ENCODE measurements at regions not wholly inside any gene's neighbourhood (a gene's known extent, or its start where the extent isn't known, plus 50 kb on each side); places are given as distances from the start of the nearest gene placed in this dataset.

DNA sequence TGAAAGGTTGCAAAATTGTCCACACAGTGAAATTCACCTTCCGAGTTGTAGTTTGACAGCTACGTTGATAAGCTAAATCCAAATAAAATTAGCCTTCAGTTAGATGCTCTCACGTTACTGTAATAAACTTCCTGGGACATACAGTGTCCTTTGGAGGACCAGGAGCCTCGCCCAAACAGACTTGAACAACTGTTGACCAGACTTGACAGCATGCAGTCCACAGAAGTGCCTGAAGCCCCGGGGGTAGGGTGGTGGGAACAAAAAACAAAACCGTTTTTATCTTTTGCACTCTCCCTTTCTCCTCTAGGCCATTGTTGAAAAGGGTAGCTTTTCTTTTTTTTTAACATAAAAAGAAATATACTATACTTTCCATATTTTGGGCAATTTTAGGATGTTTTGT lies 172.8 kb upstream of the SAMSN1 start:
- H3K9me3 Mint-ChIP-seq: peaks cover 3% of the 10 kb centered on the region
- H3K4me3 Mint-ChIP-seq: no peak overlapping the region
- H3K27ac Mint-ChIP-seq: no peak overlapping the region
- no peak for ATAC-seq (replicated peaks)
- H3K27me3 Mint-ChIP-seq: no peaks in the 10 kb centered on the region
- H3K4me1 Mint-ChIP-seq: no peaks in the 10 kb centered on the region
- H3K36me3 Mint-ChIP-seq (ENCODE audit: low read depth): no peaks in the 10 kb centered on the region

DNA sequence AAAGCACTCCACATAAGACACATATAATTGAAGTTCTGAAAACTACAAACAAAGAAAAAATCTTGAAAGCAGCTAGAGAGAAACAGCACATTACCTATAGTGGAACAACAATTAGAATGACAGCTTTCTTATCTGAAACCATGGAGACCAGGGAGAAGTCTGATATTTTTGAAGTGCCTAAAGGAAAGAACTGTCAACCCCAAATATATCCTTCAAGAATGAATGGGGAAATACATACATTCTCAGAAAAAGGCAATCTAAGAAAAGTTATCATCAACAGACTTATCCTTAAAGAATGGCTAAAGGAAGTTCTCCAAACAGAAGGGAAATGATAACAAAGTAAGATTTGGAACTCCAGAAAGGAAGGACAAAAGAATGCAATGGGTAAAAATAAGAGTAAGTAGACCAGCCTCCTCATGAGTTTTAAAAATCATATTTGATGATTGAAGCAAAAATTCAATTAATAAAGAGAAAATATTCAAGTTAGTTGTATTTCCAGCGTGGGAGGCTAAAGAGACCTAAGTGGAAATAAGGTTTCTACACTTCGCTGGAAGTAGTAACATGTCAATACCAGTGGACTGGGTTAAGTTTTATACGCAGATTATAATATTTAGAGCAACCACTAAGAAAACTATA lies 170.8 kb upstream of the SAMSN1 start:
- Mint-ChIP-seq H3K9me3 (peaks cover 11% of the 10 kb centered on the region), H3K4me3 (no peak overlapping the region), H3K36me3 (ENCODE audit: low read depth) (no peaks in the 10 kb centered on the region), H3K27ac (no peak overlapping the region), H3K4me1 (no peaks in the 10 kb centered on the region), H3K27me3 (no peaks in the 10 kb centered on the region)
- no peak for ATAC-seq (replicated peaks)

DNA sequence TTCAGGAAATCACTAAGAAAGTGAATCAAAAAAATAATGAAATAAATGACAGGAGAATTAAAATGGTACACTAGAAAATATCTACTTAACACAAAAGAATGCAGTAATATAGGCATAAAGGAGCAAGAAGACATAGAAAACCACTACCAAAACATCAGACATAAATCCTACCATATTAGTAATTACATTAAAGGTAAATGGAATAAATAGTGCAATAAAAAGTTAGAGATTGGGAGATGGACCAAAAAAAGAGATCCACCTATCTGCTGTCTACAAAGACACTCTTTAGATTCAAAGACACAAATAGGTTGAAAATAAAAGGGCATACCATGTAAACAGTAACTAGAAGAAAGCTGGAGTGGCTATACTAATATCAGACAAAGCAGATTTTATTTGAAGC lies 167.0 kb upstream of the SAMSN1 start:
- Mint-ChIP-seq H3K4me1 (no peaks in the 10 kb centered on the region), H3K27me3 (no peaks in the 10 kb centered on the region), H3K27ac (no peak overlapping the region), H3K9me3 (peaks cover 14% of the 10 kb centered on the region), H3K36me3 (ENCODE audit: low read depth) (no peaks in the 10 kb centered on the region), H3K4me3 (no peak overlapping the region)
- ATAC-seq (replicated peaks): no peak

- Mint-ChIP-seq H3K27me3 (no peaks in the 10 kb centered on the region), H3K9me3 (peaks cover 11% of the 10 kb centered on the region), H3K27ac (no peak overlapping the region), H3K4me3 (no peak overlapping the region), H3K4me1 (no peaks in the 10 kb centered on the region), H3K36me3 (ENCODE audit: low read depth) (no peaks in the 10 kb centered on the region)
- ATAC-seq (replicated peaks): no peak
Measured at GRCh38 chr21:14712121-14712715, 166.1 kb upstream of the SAMSN1 start.

GRCh38 chr21:14711287-14711686 lies 165.2 kb upstream of the SAMSN1 start:
- Mint-ChIP-seq H3K27ac (no peak overlapping the region), H3K27me3 (no peaks in the 10 kb centered on the region), H3K4me3 (no peak overlapping the region), H3K4me1 (no peaks in the 10 kb centered on the region), H3K36me3 (ENCODE audit: low read depth) (no peaks in the 10 kb centered on the region), H3K9me3 (peaks cover 11% of the 10 kb centered on the region)
- ATAC-seq (replicated peaks): no peak

DNA sequence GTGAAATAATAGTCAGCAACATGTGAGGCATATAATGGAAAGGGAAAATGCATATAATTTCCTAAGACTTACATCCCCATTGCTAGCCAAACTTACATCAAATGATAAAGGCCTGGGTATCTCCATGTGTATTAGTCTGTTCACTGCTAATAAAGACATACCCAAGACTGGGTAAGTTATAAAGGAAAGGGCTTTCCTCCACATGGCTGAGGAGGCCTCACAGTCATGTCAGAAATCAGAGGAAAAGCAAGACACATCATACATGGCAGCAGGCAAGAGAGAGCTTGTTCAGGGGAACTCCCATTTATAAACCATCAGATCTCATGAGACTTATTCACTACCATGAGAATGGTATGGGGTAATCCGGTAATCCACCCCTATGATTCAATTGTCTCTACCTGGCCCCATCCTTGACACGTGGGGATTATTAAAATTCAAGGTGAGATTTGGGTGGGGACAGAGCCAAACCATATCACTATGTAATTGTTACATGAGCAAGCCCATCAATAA lies 161.5 kb upstream of the SAMSN1 start:
- H3K9me3 Mint-ChIP-seq: peaks cover 8% of the 10 kb centered on the region
- H3K27ac Mint-ChIP-seq: no peak overlapping the region
- no peak for ATAC-seq (replicated peaks)
- H3K4me1 Mint-ChIP-seq: no peaks in the 10 kb centered on the region
- H3K27me3 Mint-ChIP-seq: no peaks in the 10 kb centered on the region
- no peak overlapping the region for H3K4me3 Mint-ChIP-seq
- no peaks in the 10 kb centered on the region for H3K36me3 Mint-ChIP-seq (ENCODE audit: low read depth)

DNA sequence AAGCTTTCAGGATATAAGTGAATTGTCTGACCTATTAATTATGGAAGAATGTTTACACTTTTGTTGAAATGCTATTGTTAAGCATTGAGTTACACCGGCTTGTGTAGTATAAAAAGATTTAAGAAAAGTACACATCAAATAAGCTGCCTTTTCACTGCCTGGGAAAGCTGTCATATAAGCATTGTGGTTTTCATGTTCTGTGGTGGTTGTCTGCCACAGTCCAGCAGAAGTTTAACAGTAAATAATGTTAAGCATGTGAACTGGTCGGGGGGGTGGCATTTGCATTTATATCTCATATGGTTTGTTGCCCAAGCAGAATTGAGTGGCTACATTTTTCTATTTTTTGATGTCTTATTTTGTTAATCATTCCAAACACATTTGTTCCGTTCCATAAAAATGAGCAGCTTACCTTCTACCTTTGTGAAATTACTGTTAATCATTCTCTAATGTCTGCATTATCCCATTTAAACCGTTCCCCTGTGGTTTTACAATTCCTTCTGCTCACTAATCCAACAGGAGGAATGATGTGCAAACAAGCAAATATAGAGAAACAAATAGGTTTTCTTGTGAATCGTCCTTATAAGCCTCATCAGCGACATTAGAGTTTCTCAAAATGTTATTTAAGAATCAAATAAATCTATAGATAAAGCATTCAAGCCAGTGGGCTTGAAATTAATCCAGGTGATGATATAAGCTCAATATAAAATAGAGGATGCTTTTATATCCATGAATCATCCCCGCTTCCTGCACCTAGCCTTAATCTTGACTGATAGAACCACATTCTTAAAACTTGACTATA lies 160.8 kb upstream of the SAMSN1 start:
- Mint-ChIP-seq H3K27me3 (no peaks in the 10 kb centered on the region), H3K36me3 (ENCODE audit: low read depth) (no peaks in the 10 kb centered on the region), H3K4me3 (no peak overlapping the region), H3K9me3 (peaks cover 3% of the 10 kb centered on the region), H3K4me1 (no peaks in the 10 kb centered on the region), H3K27ac (no peak overlapping the region)
- no peak for ATAC-seq (replicated peaks)

GRCh38 chr21:14699433-14700407 lies 153.6 kb upstream of the SAMSN1 start:
- no peak for ATAC-seq (replicated peaks)
- Mint-ChIP-seq H3K27me3 (no peaks in the 10 kb centered on the region), H3K4me1 (no peaks in the 10 kb centered on the region), H3K27ac (no peak overlapping the region), H3K36me3 (ENCODE audit: low read depth) (no peaks in the 10 kb centered on the region), H3K4me3 (no peak overlapping the region), H3K9me3 (peaks cover 3% of the 10 kb centered on the region)

GRCh38 chr21:14697769-14698168 lies 151.7 kb upstream of the SAMSN1 start:
- Mint-ChIP-seq H3K9me3 (peaks cover 3% of the 10 kb centered on the region), H3K27me3 (no peaks in the 10 kb centered on the region), H3K4me3 (no peak overlapping the region), H3K36me3 (ENCODE audit: low read depth) (no peaks in the 10 kb centered on the region), H3K4me1 (no peaks in the 10 kb centered on the region), H3K27ac (no peak overlapping the region)
- ATAC-seq (replicated peaks): no peak

DNA sequence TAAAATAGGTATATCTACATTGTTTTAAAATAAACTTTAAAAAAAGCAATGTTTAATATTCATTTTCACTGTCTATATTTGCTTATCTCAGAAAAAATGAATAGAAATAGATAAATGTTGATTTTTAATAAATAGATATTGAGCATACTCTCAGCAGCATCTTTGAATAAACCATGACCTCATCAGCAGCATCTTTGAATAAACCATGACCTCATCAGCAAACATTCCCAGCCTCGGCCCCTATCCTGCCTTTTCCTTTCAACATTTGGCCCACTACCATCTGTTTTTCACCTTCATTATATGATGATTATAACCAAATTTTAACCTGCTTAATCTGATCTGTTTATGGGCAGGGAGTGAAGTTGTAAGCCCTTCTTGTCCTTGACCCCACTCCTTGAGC lies 148.7 kb upstream of the SAMSN1 start:
- no peaks in the 10 kb centered on the region for H3K27me3 Mint-ChIP-seq
- no peaks in the 10 kb centered on the region for H3K36me3 Mint-ChIP-seq (ENCODE audit: low read depth)
- H3K27ac Mint-ChIP-seq: no peak overlapping the region
- H3K4me1 Mint-ChIP-seq: no peaks in the 10 kb centered on the region
- no peak overlapping the region for H3K4me3 Mint-ChIP-seq
- H3K9me3 Mint-ChIP-seq: peaks cover 3% of the 10 kb centered on the region
- ATAC-seq (replicated peaks): no peak

DNA sequence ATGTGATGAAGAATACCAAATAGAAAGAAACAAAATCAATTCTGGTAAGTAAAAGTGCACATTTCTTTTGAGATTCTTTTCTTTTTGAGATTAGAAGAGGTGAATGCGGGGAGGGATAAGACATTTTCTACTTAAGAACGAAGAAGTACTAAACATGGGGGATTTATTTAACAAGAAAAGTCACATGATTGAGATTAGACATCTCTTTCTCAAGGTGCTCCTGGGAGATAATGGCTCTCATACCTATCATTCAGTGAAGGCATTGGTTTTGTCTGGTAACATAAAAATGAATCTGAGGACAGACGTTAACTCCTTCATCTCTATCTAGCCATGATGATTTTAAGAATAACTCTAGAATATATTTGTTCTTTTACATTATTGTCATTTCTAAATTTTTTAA lies 147.9 kb upstream of the SAMSN1 start:
- Mint-ChIP-seq H3K27ac (no peak overlapping the region), H3K36me3 (ENCODE audit: low read depth) (no peaks in the 10 kb centered on the region), H3K9me3 (no peaks in the 10 kb centered on the region), H3K27me3 (no peaks in the 10 kb centered on the region), H3K4me1 (no peaks in the 10 kb centered on the region), H3K4me3 (no peak overlapping the region)
- ATAC-seq (replicated peaks): no peak

GRCh38 chr21:14691914-14692313 lies 145.8 kb upstream of the SAMSN1 start:
- no peak for ATAC-seq (replicated peaks)
- Mint-ChIP-seq H3K27ac (no peak overlapping the region), H3K4me3 (no peak overlapping the region), H3K4me1 (peaks cover 6% of the 10 kb centered on the region), H3K27me3 (no peaks in the 10 kb centered on the region), H3K36me3 (ENCODE audit: low read depth) (no peaks in the 10 kb centered on the region), H3K9me3 (no peaks in the 10 kb centered on the region)

DNA sequence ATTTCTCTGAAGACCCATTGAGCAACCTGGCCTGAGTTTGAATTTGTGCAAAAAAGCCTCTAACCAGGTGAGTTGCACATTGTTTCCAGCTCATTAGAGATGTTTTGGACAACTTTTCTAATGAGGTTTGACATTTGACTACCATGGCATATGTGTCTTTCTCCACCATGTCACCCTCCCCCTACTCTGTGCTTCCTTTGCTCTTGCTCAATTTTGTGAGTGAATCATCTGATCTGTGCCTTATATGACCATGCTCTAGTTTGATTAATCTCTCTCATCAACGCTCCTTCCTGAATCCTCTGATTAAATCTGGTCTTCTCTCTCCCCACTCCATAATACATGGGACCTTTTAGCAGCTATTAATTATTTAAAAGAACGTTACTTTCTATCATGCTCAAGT lies 144.8 kb upstream of the SAMSN1 start:
- H3K27ac Mint-ChIP-seq: no peak overlapping the region
- H3K9me3 Mint-ChIP-seq: no peaks in the 10 kb centered on the region
- no peaks in the 10 kb centered on the region for H3K27me3 Mint-ChIP-seq
- no peaks in the 10 kb centered on the region for H3K36me3 Mint-ChIP-seq (ENCODE audit: low read depth)
- no peak for ATAC-seq (replicated peaks)
- no peak overlapping the region for H3K4me3 Mint-ChIP-seq
- H3K4me1 Mint-ChIP-seq: peaks cover 6% of the 10 kb centered on the region

DNA sequence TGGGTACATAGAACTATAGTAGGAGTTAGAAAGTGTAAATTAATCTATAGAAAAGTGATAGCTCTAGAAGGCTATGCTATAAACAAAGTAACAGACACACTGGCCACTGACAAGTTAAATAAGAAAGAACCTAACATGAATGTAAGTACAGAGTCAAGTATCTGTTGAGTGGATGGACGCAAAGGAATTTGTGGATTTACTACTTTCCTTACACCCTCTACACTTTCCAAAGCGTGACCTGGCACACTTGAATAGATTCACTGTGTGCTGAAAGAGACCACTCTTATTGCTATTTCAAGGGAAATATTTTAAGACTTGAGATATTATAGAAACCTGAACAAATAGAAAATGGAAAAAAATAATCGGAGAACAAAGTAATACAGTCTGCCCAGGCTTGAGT lies 142.8 kb upstream of the SAMSN1 start:
- Mint-ChIP-seq H3K9me3 (no peaks in the 10 kb centered on the region), H3K4me1 (peaks cover 6% of the 10 kb centered on the region), H3K27me3 (no peaks in the 10 kb centered on the region), H3K27ac (peak overlapping the region; percentile 25), H3K36me3 (ENCODE audit: low read depth) (no peaks in the 10 kb centered on the region), H3K4me3 (no peak overlapping the region)
- no peak for ATAC-seq (replicated peaks)
